HepG2 (cell line): ENCODE measurements at regions not wholly inside any gene's neighbourhood (a gene's known extent, or its start where the extent isn't known, plus 50 kb on each side); places are given as distances from the start of the nearest gene placed in this dataset.

ENCODE experiments used
- CREM ChIP-seq, 2 experiments: sonication (generic) in 1 of 2; formaldehyde crosslinking in 1 of 2; IDR thresholded peaks; 2 replicates each; pipeline versions ENCODE4 v1.4.0 to v1.6.1; 2016 to 2020; ENCODE audit warnings: antibody characterized with exemption in 1 of 2, mild to moderate bottlenecking in 1 of 2, missing genetic modification reagents in 1 of 2
- ELF1 ChIP-seq: sonication (generic); formaldehyde crosslinking; IDR thresholded peaks from 2 replicates; pipeline ENCODE4 v1.4.0; 2020; ENCODE audit warnings: missing genetic modification reagents
- EZH2 ChIP-seq: conservative IDR thresholded peaks from 2 replicates; pipeline ENCODE4 v1.6.1; 2012; ENCODE audit warnings: mild to moderate bottlenecking, low read depth, low read length, moderate library complexity
- MYNN ChIP-seq: sonication (generic); formaldehyde crosslinking; IDR thresholded peaks from 2 replicates; pipeline ENCODE4 v1.4.0; 2020; ENCODE audit warnings: mild to moderate bottlenecking, low read depth, missing genetic modification reagents
- POLR2A ChIP-seq, 2 experiments: IDR thresholded peaks; 2 replicates each; pipeline ENCODE4 v1.6.1; 2011; ENCODE audit warnings: low read depth in 2 of 2, low read length in 2 of 2, mild to moderate bottlenecking in 1 of 2, moderate library complexity in 1 of 2; ENCODE audit not compliant: insufficient read depth in 1 of 2
- RBFOX2 ChIP-seq: fragments of 200-400 bp; formaldehyde crosslinking; IDR thresholded peaks from 2 replicates; pipeline ENCODE4 v1.6.1; 2017; ENCODE audit warnings: low read depth, mild to moderate bottlenecking, low read length
- TBP ChIP-seq: sonication (generic); formaldehyde crosslinking; IDR thresholded peaks from 2 replicates; pipeline ENCODE4 v1.5.0; 2020; ENCODE audit warnings: missing genetic modification reagents
- ZNF484 ChIP-seq: sonication (generic); formaldehyde crosslinking; IDR thresholded peaks from 2 replicates; pipeline ENCODE4 v1.5.1; 2020; ENCODE audit warnings: mild to moderate bottlenecking, low read depth, missing genetic modification reagents, borderline replicate concordance
- ZNF607 ChIP-seq: sonication (generic); formaldehyde crosslinking; IDR thresholded peaks from 2 replicates; pipeline ENCODE4 v1.5.1; 2020; ENCODE audit warnings: missing genetic modification reagents, mild to moderate bottlenecking, borderline replicate concordance
- ZSCAN29 ChIP-seq: sonication (generic); formaldehyde crosslinking; conservative IDR thresholded peaks from 2 replicates; pipeline ENCODE4 v1.4.0; 2020; ENCODE audit warnings: mild to moderate bottlenecking, missing genetic modification reagents
- ZSCAN9 ChIP-seq: IDR thresholded peaks from 2 replicates; pipeline ENCODE4 v1.6.1; 2016; ENCODE audit warnings: borderline replicate concordance
- TF ChIP-seq, protein P1 (sequence below): sonication (generic); formaldehyde crosslinking; IDR thresholded peaks from 2 replicates; pipeline ENCODE4 v1.5.0; 2020; ENCODE audit warnings: mild to moderate bottlenecking, missing genetic modification reagents, moderate library complexity
- TF ChIP-seq, protein P2 (sequence below), 2 experiments: IDR thresholded peaks; 2 replicates each; pipeline ENCODE4 v1.6.1; 2011 to 2012; ENCODE audit warnings: low read length in 2 of 2, borderline replicate concordance in 1 of 2, low read depth in 1 of 2, mild to moderate bottlenecking in 1 of 2, moderate library complexity in 1 of 2
- TF ChIP-seq, protein P3 (sequence below): sonication (generic); formaldehyde crosslinking; conservative IDR thresholded peaks from 2 replicates; pipeline ENCODE4 v1.4.0; 2020; ENCODE audit warnings: missing genetic modification reagents

DNA sequence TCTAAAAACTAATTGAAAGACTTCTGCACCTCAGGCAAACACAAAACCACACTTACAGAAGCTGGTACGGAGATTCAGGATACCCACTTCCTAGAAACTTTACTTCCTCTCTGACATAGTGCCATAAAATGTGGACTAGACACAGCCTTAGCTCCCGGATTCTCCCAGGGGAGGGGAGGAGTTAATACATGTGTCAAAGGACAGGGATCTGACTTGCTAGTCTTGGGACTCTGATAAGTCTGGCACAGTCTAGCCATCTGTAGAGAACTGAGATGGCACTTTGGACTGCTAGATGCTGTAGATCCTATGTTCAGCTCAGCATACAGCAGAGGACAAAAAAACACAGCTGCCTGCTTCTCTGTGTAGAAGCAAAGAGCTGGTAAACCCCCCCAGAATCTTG lies 769.8 kb upstream of the MIR17HG start:
- TF ChIP-seq POLR2A (IDR thresholded peaks at IDR 0.05; ENCODE audit: insufficient read depth in 1 of 2, low read depth in 2 of 2, low read length in 2 of 2) (no peak), MYNN (CRISPR knock-in tag) (no peak), ZSCAN9 (CRISPR knock-in tag) (no peak), CREM (IDR thresholded peaks at IDR 0.05) (no peak), CREM (CRISPR knock-in tag; IDR thresholded peaks at IDR 0.05) (no peak), TBP (CRISPR knock-in tag) (no peak), EZH2 (no peak), ZNF607 (CRISPR knock-in tag) (no peak), ELF1 (CRISPR knock-in tag) (no peak), ZSCAN29 (CRISPR knock-in tag) (no peak), ZNF484 (CRISPR knock-in tag) (no peak), RBFOX2 (no peak)
- TF ChIP-seq, protein P1, sequence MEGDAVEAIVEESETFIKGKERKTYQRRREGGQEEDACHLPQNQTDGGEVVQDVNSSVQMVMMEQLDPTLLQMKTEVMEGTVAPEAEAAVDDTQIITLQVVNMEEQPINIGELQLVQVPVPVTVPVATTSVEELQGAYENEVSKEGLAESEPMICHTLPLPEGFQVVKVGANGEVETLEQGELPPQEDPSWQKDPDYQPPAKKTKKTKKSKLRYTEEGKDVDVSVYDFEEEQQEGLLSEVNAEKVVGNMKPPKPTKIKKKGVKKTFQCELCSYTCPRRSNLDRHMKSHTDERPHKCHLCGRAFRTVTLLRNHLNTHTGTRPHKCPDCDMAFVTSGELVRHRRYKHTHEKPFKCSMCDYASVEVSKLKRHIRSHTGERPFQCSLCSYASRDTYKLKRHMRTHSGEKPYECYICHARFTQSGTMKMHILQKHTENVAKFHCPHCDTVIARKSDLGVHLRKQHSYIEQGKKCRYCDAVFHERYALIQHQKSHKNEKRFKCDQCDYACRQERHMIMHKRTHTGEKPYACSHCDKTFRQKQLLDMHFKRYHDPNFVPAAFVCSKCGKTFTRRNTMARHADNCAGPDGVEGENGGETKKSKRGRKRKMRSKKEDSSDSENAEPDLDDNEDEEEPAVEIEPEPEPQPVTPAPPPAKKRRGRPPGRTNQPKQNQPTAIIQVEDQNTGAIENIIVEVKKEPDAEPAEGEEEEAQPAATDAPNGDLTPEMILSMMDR (CRISPR knock-in tag), result no peak
- TF ChIP-seq, protein P2, sequence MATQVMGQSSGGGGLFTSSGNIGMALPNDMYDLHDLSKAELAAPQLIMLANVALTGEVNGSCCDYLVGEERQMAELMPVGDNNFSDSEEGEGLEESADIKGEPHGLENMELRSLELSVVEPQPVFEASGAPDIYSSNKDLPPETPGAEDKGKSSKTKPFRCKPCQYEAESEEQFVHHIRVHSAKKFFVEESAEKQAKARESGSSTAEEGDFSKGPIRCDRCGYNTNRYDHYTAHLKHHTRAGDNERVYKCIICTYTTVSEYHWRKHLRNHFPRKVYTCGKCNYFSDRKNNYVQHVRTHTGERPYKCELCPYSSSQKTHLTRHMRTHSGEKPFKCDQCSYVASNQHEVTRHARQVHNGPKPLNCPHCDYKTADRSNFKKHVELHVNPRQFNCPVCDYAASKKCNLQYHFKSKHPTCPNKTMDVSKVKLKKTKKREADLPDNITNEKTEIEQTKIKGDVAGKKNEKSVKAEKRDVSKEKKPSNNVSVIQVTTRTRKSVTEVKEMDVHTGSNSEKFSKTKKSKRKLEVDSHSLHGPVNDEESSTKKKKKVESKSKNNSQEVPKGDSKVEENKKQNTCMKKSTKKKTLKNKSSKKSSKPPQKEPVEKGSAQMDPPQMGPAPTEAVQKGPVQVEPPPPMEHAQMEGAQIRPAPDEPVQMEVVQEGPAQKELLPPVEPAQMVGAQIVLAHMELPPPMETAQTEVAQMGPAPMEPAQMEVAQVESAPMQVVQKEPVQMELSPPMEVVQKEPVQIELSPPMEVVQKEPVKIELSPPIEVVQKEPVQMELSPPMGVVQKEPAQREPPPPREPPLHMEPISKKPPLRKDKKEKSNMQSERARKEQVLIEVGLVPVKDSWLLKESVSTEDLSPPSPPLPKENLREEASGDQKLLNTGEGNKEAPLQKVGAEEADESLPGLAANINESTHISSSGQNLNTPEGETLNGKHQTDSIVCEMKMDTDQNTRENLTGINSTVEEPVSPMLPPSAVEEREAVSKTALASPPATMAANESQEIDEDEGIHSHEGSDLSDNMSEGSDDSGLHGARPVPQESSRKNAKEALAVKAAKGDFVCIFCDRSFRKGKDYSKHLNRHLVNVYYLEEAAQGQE (IDR thresholded peaks at IDR 0.05; ENCODE audit: borderline replicate concordance in 1 of 2, low read depth in 1 of 2, low read length in 2 of 2), result no peak
- TF ChIP-seq, protein P3, sequence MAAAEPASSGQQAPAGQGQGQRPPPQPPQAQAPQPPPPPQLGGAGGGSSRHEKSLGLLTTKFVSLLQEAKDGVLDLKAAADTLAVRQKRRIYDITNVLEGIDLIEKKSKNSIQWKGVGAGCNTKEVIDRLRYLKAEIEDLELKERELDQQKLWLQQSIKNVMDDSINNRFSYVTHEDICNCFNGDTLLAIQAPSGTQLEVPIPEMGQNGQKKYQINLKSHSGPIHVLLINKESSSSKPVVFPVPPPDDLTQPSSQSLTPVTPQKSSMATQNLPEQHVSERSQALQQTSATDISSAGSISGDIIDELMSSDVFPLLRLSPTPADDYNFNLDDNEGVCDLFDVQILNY, result no peak
